Smooth muscle cell of the brain vasculature (primary cell): ENCODE measurements at regions not wholly inside any gene's neighbourhood (a gene's known extent, or its start where the extent isn't known, plus 50 kb on each side); places are given as distances from the start of the nearest gene placed in this dataset.
"Not testable (repeated sequence)": the region's sequence is repeated elsewhere in the genome, so short reads cannot be mapped to it uniquely, and the experiment has no call there.

ENCODE experiments used
- DNase-seq: peaks from one replicate; pipeline ENCODE4 v3.0.0-alpha.2; 2012; ENCODE audit warnings: low read depth, low spot score

- no peak for DNase-seq
Measured at GRCh38 chr19:31041461-31041860, 307.8 kb downstream of the TSHZ3 start.

GRCh38 chr19:31039151-31039550 is 310.1 kb downstream of the TSHZ3 start:
- DNase-seq, result no peak

- DNase-seq, result no peak
Measured at GRCh38 chr19:31037286-31037980, 311.8 kb downstream of the TSHZ3 start.

- DNase-seq, result not testable (repeated sequence)
Measured at GRCh38 chr19:31031455-31031854, 317.8 kb downstream of the TSHZ3 start.

GRCh38 chr19:31023038-31023437 is 326.2 kb downstream of the TSHZ3 start:
- DNase-seq, result no peak

- DNase-seq, result no peak
Measured at GRCh38 chr19:31018936-31019335, 330.3 kb downstream of the TSHZ3 start.

- no peak for DNase-seq
Measured at GRCh38 chr19:31015778-31016177, 333.5 kb downstream of the TSHZ3 start.

GRCh38 chr19:31014668-31015067 is 334.6 kb downstream of the TSHZ3 start:
- no peak for DNase-seq

- DNase-seq, result no peak
Measured at GRCh38 chr19:31013384-31014020, 335.7 kb downstream of the TSHZ3 start.

- DNase-seq, result no peak
Measured at GRCh38 chr19:31002518-31003244, 346.6 kb downstream of the TSHZ3 start.

GRCh38 chr19:31001991-31002390 is 347.2 kb downstream of the TSHZ3 start:
- no peak for DNase-seq

GRCh38 chr19:31000913-31001312 is 348.3 kb downstream of the TSHZ3 start:
- no peak for DNase-seq

- DNase-seq, result no peak
Measured at GRCh38 chr19:30999726-31000125, 349.5 kb downstream of the TSHZ3 start.

GRCh38 chr19:30997222-30997621 is 352.0 kb downstream of the TSHZ3 start:
- DNase-seq, result no peak

GRCh38 chr19:30978639-30979038 is 370.6 kb downstream of the TSHZ3 start:
- DNase-seq, result no peak

- DNase-seq, result no peak
Measured at GRCh38 chr19:30969591-30969990, 379.6 kb downstream of the TSHZ3 start.

GRCh38 chr19:30968841-30969399 is 380.3 kb downstream of the TSHZ3 start:
- DNase-seq, result no peak

GRCh38 chr19:30968210-30968609 is 381.0 kb downstream of the TSHZ3 start:
- DNase-seq, result no peak

- no peak for DNase-seq
Measured at GRCh38 chr19:30966486-30966885, 382.8 kb downstream of the TSHZ3 start.

GRCh38 chr19:30959011-30959410 is 390.2 kb downstream of the TSHZ3 start:
- DNase-seq, result no peak

- DNase-seq, result no peak
Measured at GRCh38 chr19:30955112-30956104, 393.8 kb downstream of the TSHZ3 start.
